Transverse colon (tissue), 4 donors: ENCODE measurements at regions not wholly inside any gene's neighbourhood (a gene's known extent, or its start where the extent isn't known, plus 50 kb on each side); places are given as distances from the start of the nearest gene placed in this dataset.
A peak's percentile ranks its signal among the peaks of the same experiment; 100 is the strongest.

ENCODE experiments used
- DNase-seq: peaks from one replicate; pipeline ENCODE4 v3.0.0-alpha.2; 2019
- H3K27ac ChIP-seq, 4 donors: fragments of 200-600 bp; sonication (generic); 2 replicates each; pipeline ENCODE4 v1.5.1; 2016 to 2018; ENCODE audit warnings: inconsistent platforms in 4 of 4
- H3K27me3 ChIP-seq: fragments of 200-600 bp; sonication (generic); 2 replicates; pipeline ENCODE4 v1.5.1; 2017; ENCODE audit warnings: inconsistent platforms
- H3K36me3 ChIP-seq, 4 donors: fragments of 200-600 bp; sonication (generic); 2 replicates each; pipeline ENCODE4 v1.5.1; 2017 to 2019; ENCODE audit warnings: inconsistent platforms in 4 of 4
- H3K4me1 ChIP-seq, 4 donors: fragments of 200-600 bp; sonication (generic); 2 replicates each; pipeline ENCODE4 v1.5.1; 2017 to 2020; ENCODE audit warnings: inconsistent platforms in 4 of 4
- H3K4me3 ChIP-seq, 4 donors: fragments of 200-600 bp; sonication (generic); 1 replicate in 1 of 4; 2 replicates in 3 of 4; pipeline versions ENCODE4 v1.5.1 to v1.6.1; 2017 to 2019; ENCODE audit warnings: inconsistent platforms in 4 of 4
- H3K9me3 ChIP-seq, 2 donors: fragments of 200-600 bp; sonication (generic); 2 replicates each; pipeline ENCODE4 v1.5.1; 2017 to 2019; ENCODE audit warnings: inconsistent platforms in 2 of 2
- CTCF ChIP-seq, 5 experiments: fragments of 200-600 bp in 3 of 5; fragments of 450-650 bp in 2 of 5; sonication (generic) in 3 of 5; IDR thresholded peaks; 1 replicate in 2 of 5; 2 replicates in 3 of 5; pipeline ENCODE4 v1.5.1; 2016 to 2017; ENCODE audit warnings: antibody characterized with exemption in 5 of 5, inconsistent platforms in 3 of 5, mild to moderate bottlenecking in 2 of 5, moderate library complexity in 1 of 5
- EP300 ChIP-seq: sonication (generic); formaldehyde crosslinking; IDR thresholded peaks from one replicate; pipeline ENCODE4 v1.6.1; 2017; ENCODE audit warnings: antibody characterized with exemption, low read depth
- POLR2A ChIP-seq: fragments of 450-650 bp; IDR thresholded peaks from one replicate; pipeline ENCODE4 v1.6.1; 2016; ENCODE audit warnings: antibody characterized with exemption, mild to moderate bottlenecking, moderate library complexity
- POLR2AphosphoS5 ChIP-seq, 3 donors: sonication (generic); formaldehyde crosslinking; IDR thresholded peaks; one replicate each; pipeline ENCODE4 v1.6.1; 2016; ENCODE audit warnings: antibody characterized with exemption in 3 of 3
- WGBS, 2 donors: methylation state at CpG; one replicate each; pipeline ENCODE4 v1.1.5; 2018; ENCODE audit warnings: low coverage in 1 of 2; 5-methylcytosine and 5-hydroxymethylcytosine counted together
- in situ Hi-C, 4 donors: fragments of 200-750 bp; cut with MboI; loops; one replicate each; pipeline versions ENCODE4 v1.15.0 to v1.15.1; 2017; ENCODE audit warnings: low sequenced_read_pairs in 3 of 4, low pct_ligation_motif_present in 1 of 4, low pct_unique_long_range_greater_than_20kb in 1 of 4
- intact Hi-C: fragments of 100-400 bp; cut with DNase I; formaldehyde crosslinking; loops from one replicate; pipeline ENCODE4 v1.15.1; 2023; ENCODE audit warnings: low total_unique reads

- H3K4me3 ChIP-seq, result no peak overlapping the region
- no peaks in the 10 kb centered on the region for H3K4me1 ChIP-seq
- no peaks in the 10 kb centered on the region for H3K9me3 ChIP-seq
- in situ Hi-C loops, result loop anchor here in 3 of 4 donors (25.0 kb wide), 1 partner anchor 267 kb away; no protein-coding TSS in a partner anchor
- 14 to 20% methylated on average over 1 to 3 of the region's 3 CpGs for WGBS, 2 donors
- no peaks in the 10 kb centered on the region for H3K36me3 ChIP-seq
- H3K27ac ChIP-seq, result no peak overlapping the region
- no peaks in the 10 kb centered on the region for H3K27me3 ChIP-seq
- DNase-seq, result peak; percentile 10
- intact Hi-C loops, result no loop called here
- TF ChIP-seq CTCF (IDR thresholded peaks at IDR 0.05) (peak; percentile 18 to 32 (median 22)), EP300 (no peak)
Observed at GRCh38 chrX:121579016-121579760, 531.8 kb downstream of the GLUD2 start.

- Histone ChIP-seq H3K9me3 (no peaks in the 10 kb centered on the region), H3K36me3 (no peaks in the 10 kb centered on the region), H3K27ac (no peak overlapping the region), H3K4me1 (no peaks in the 10 kb centered on the region), H3K4me3 (no peak overlapping the region), H3K27me3 (no peaks in the 10 kb centered on the region)
- in situ Hi-C loops (loop anchor here in 3 of 4 donors (25.0 kb wide), 1 partner anchor 270 kb away; no protein-coding TSS in a partner anchor), intact Hi-C loops (no loop called here)
- no peak for DNase-seq
- 44% methylated on average over 4 of the region's 4 CpGs; no CpG with 5 or more reads in 1 of the 2 donors for WGBS, 2 donors
- TF ChIP-seq POLR2AphosphoS5 (IDR thresholded peaks at IDR 0.05), result no peak
- TF ChIP-seq EP300, result no peak
- TF ChIP-seq POLR2A, result no peak
- no peak for TF ChIP-seq CTCF (IDR thresholded peaks at IDR 0.05)
Observed at GRCh38 chrX:121581885-121582284, 534.5 kb downstream of the GLUD2 start.

- Histone ChIP-seq H3K4me3 (no peak overlapping the region), H3K27ac (no peak overlapping the region), H3K27me3 (no peaks in the 10 kb centered on the region), H3K9me3 (no peaks in the 10 kb centered on the region), H3K4me1 (no peaks in the 10 kb centered on the region), H3K36me3 (no peaks in the 10 kb centered on the region)
- TF ChIP-seq POLR2AphosphoS5 (IDR thresholded peaks at IDR 0.05), result no peak
- no peak for TF ChIP-seq CTCF (IDR thresholded peaks at IDR 0.05)
- TF ChIP-seq POLR2A, result no peak
- TF ChIP-seq EP300, result no peak
- intact Hi-C loops (no loop called here), in situ Hi-C loops (loop anchor here in 3 of 4 donors (25.0 kb wide), 1 partner anchor 273 kb away; no protein-coding TSS in a partner anchor)
- 53 to 61% methylated on average over 3 of the region's 3 CpGs for WGBS, 2 donors
- DNase-seq, result no peak
Observed at GRCh38 chrX:121585626-121586025, 538.2 kb downstream of the GLUD2 start.

DNA sequence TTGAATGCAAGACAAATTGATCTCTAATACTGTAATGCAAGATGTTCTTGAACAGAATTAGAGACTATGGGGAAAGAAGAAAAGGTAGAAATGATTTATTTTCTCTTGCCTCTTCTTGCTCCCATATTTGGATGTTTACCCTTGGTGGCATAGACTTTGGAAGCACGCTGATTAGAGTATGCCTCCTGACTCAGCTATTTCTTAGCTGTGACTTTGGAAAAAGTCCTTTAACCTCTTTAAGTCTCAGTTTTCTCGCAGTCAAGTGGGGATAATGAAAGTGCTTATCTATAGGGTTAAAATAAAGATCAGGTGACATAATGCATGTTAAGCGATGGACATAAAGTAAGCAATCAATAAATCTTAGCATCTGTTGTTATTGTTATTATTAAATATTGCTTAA lies 545.5 kb downstream of the GLUD2 start:
- no peak overlapping the region for H3K27ac ChIP-seq
- no peak for DNase-seq
- intact Hi-C loops (no loop called here), in situ Hi-C loops (loop anchor here in 3 of 4 donors (25.0 kb wide), 1 partner anchor 281 kb away; no protein-coding TSS in a partner anchor)
- H3K4me1 ChIP-seq, result no peaks in the 10 kb centered on the region
- no peak for TF ChIP-seq POLR2AphosphoS5 (IDR thresholded peaks at IDR 0.05)
- TF ChIP-seq POLR2A, result no peak
- no peak for TF ChIP-seq CTCF (IDR thresholded peaks at IDR 0.05)
- TF ChIP-seq EP300, result no peak
- whole genome bisulfite sequencing, 2 donors, result 60 to 72% methylated on average over 1 to 3 of the region's 3 CpGs
- H3K36me3 ChIP-seq, result no peaks in the 10 kb centered on the region
- no peaks in the 10 kb centered on the region for H3K27me3 ChIP-seq
- no peaks in the 10 kb centered on the region for H3K9me3 ChIP-seq
- H3K4me3 ChIP-seq, result no peak overlapping the region
